PFSK-1 (cell line): ENCODE measurements at regions not wholly inside any gene's neighbourhood (a gene's known extent, or its start where the extent isn't known, plus 50 kb on each side); places are given as distances from the start of the nearest gene placed in this dataset.

Source experiments
- FOXP2 ChIP-seq: optimal IDR thresholded peaks from 2 replicates; pipeline ENCODE3; 2011; ENCODE audit warnings: borderline replicate concordance, control low read depth, inconsistent platforms; ENCODE audit not compliant: insufficient read depth; ENCODE audit errors: extremely low read length, extremely low read depth
- POLR2AphosphoS5 ChIP-seq: IDR thresholded peaks from 2 replicates; pipeline ENCODE4 v1.6.1; 2012; ENCODE audit warnings: low read depth, mild to moderate bottlenecking, control low read depth, low read length, moderate library complexity
- REST ChIP-seq, 2 experiments: IDR thresholded peaks; 2 replicates each; pipeline versions ENCODE4 v1.6.1 to v1.8.0; 2011 to 2012; ENCODE audit warnings: low read depth in 2 of 2, low read length in 2 of 2, control low read depth in 1 of 2, inconsistent platforms in 1 of 2, mild to moderate bottlenecking in 1 of 2, moderate library complexity in 1 of 2; ENCODE audit not compliant: insufficient read depth in 1 of 2
- SIN3A ChIP-seq: IDR thresholded peaks from 2 replicates; pipeline ENCODE4 v1.6.1; 2012; ENCODE audit warnings: mild to moderate bottlenecking, low read length, moderate library complexity, borderline replicate concordance; ENCODE audit not compliant: insufficient read depth
- TAF1 ChIP-seq: IDR thresholded peaks from 2 replicates; pipeline ENCODE4 v1.6.1; 2012; ENCODE audit warnings: low read length, control low read depth, borderline replicate concordance; ENCODE audit not compliant: insufficient read depth

GRCh38 chr13:105821337-105821736 lies 714.1 kb downstream of the EFNB2 start:
- no peak for TF ChIP-seq TAF1
- TF ChIP-seq FOXP2, result no peak
- no peak for TF ChIP-seq POLR2AphosphoS5
- no peak for TF ChIP-seq REST (IDR thresholded peaks at IDR 0.05; ENCODE audit: insufficient read depth in 1 of 2, low read depth in 2 of 2, low read length in 2 of 2)
- no peak for TF ChIP-seq SIN3A

- TF ChIP-seq FOXP2 (no peak), SIN3A (no peak), REST (IDR thresholded peaks at IDR 0.05; ENCODE audit: insufficient read depth in 1 of 2, low read depth in 2 of 2, low read length in 2 of 2) (no peak), POLR2AphosphoS5 (no peak), TAF1 (no peak)
These were observed 715.0 kb downstream of the EFNB2 start for GRCh38 chr13:105820415-105820814.

DNA sequence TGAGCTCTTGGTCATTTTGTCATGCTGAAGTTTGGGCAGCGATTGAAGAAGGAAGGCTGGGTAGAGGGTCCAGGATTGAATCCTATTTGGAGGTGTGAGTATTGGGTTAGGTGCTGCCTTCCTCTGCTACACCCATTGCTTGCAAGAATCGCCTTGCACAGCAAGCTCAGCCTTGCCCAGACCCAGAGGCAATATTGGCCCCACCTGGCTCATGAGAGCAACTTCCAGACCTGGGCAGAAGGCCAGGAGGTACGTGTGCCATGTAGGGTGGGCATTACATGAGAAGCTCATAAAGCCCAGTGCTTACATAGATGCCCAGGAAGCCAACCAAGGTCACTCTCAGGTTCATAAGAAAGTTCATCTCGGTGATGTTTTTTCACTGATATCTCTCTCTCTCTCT lies 718.0 kb downstream of the EFNB2 start:
- TF ChIP-seq TAF1 (no peak), FOXP2 (no peak), SIN3A (no peak), REST (IDR thresholded peaks at IDR 0.05; ENCODE audit: insufficient read depth in 1 of 2, low read depth in 2 of 2, low read length in 2 of 2) (no peak), POLR2AphosphoS5 (no peak)

GRCh38 chr13:105816994-105817393 lies 718.5 kb downstream of the EFNB2 start:
- no peak for TF ChIP-seq REST (IDR thresholded peaks at IDR 0.05; ENCODE audit: insufficient read depth in 1 of 2, low read depth in 2 of 2, low read length in 2 of 2)

- TF ChIP-seq SIN3A (no peak), POLR2AphosphoS5 (no peak), FOXP2 (no peak), TAF1 (no peak), REST (IDR thresholded peaks at IDR 0.05; ENCODE audit: insufficient read depth in 1 of 2, low read depth in 2 of 2, low read length in 2 of 2) (no peak)
These were observed 720.6 kb downstream of the EFNB2 start for GRCh38 chr13:105814902-105815250.
